Testis (tissue), 2 donors: ENCODE measurements at regions not wholly inside any gene's neighbourhood (a gene's known extent, or its start where the extent isn't known, plus 50 kb on each side); places are given as distances from the start of the nearest gene placed in this dataset.

ENCODE experiments used
- POLR2A ChIP-seq: fragments of 450-650 bp; IDR thresholded peaks from one replicate; pipeline ENCODE4 v1.6.1; 2017; ENCODE audit warnings: antibody characterized with exemption, mild to moderate bottlenecking, moderate library complexity
- TF ChIP-seq, protein P1 (sequence below), 3 experiments: fragments of 450-650 bp in 2 of 3; fragments of 200-600 bp in 1 of 3; sonication (generic) in 1 of 3; IDR thresholded peaks; one replicate each; pipeline ENCODE4 v1.5.1; 2016 to 2019; ENCODE audit warnings: antibody characterized with exemption in 3 of 3, mild to moderate bottlenecking in 2 of 3, moderate library complexity in 1 of 3

DNA sequence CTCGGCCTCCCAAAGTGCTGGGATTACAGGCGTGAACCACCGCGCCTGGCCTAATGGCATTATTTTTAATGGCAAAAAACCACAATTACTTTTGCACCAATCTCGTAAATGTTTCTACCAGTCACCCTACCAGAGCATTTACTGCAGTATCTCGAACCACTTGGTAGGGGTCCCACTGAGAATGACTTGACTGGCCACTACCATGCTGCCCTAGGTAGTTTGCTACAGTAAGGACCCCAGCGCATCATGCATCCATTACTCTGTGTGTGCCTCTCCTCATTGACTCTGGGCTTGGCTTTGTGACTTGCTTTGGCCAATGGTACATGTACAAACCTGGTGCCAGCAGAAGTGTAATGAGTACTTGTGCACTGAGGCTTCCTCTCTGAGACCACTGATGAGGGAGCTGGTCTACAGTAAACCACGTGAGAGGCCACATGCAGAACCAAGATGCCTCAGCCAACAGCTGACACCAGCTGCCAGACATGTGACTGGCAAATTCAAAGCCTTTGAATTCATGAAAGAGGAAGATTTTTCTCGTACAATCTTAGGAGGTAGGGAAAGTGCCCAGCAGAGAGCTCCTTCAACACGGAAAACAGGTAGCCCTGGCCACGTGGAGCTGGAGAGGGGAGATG lies 421.7 kb upstream of the C16orf82 start:
- no peak for TF ChIP-seq POLR2A
- TF ChIP-seq, protein P1, sequence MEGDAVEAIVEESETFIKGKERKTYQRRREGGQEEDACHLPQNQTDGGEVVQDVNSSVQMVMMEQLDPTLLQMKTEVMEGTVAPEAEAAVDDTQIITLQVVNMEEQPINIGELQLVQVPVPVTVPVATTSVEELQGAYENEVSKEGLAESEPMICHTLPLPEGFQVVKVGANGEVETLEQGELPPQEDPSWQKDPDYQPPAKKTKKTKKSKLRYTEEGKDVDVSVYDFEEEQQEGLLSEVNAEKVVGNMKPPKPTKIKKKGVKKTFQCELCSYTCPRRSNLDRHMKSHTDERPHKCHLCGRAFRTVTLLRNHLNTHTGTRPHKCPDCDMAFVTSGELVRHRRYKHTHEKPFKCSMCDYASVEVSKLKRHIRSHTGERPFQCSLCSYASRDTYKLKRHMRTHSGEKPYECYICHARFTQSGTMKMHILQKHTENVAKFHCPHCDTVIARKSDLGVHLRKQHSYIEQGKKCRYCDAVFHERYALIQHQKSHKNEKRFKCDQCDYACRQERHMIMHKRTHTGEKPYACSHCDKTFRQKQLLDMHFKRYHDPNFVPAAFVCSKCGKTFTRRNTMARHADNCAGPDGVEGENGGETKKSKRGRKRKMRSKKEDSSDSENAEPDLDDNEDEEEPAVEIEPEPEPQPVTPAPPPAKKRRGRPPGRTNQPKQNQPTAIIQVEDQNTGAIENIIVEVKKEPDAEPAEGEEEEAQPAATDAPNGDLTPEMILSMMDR (IDR thresholded peaks at IDR 0.05), result no peak
